ENCODE measurements at regions not wholly inside any gene's neighbourhood (a gene's known extent, or its start where the extent isn't known, plus 50 kb on each side); places are given as distances from the start of the nearest gene placed in this dataset.

DNA sequence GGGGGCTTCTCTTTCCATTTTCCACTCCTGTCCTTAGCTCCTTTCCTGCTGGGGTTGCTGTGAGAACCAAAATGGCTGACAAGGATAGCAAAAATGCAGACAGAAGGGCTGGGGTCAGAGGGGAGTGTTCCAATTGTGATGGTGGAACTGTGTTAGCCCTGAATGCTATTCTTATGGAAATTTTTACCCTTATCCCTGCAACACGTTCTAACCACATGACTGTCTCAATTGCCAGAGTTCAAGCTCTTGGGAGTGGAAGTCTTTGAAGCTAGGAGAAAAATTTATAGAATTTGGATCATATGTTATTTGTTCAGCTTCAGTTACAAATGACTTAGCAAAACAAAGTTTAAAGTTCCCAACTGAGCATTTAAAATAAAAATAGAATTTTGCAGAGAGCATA is 134.1 kb downstream of the ADCYAP1R1 start:
- TF ChIP-seq EZH2 (IDR thresholded peaks at IDR 0.05; ENCODE audit: low read depth): no peak
- TF ChIP-seq, protein P1, sequence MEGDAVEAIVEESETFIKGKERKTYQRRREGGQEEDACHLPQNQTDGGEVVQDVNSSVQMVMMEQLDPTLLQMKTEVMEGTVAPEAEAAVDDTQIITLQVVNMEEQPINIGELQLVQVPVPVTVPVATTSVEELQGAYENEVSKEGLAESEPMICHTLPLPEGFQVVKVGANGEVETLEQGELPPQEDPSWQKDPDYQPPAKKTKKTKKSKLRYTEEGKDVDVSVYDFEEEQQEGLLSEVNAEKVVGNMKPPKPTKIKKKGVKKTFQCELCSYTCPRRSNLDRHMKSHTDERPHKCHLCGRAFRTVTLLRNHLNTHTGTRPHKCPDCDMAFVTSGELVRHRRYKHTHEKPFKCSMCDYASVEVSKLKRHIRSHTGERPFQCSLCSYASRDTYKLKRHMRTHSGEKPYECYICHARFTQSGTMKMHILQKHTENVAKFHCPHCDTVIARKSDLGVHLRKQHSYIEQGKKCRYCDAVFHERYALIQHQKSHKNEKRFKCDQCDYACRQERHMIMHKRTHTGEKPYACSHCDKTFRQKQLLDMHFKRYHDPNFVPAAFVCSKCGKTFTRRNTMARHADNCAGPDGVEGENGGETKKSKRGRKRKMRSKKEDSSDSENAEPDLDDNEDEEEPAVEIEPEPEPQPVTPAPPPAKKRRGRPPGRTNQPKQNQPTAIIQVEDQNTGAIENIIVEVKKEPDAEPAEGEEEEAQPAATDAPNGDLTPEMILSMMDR (conservative IDR thresholded peaks at IDR 0.05): no peak
